ENCODE measurements at regions not wholly inside any gene's neighbourhood (a gene's known extent, or its start where the extent isn't known, plus 50 kb on each side); places are given as distances from the start of the nearest gene placed in this dataset.

GRCh38 chr2:121955426-121955825 is 200.0 kb downstream of the TSN start:
- no peak for TF ChIP-seq POLR2A (IDR thresholded peaks at IDR 0.05; ENCODE audit: extremely low read depth, insufficient read length)
- TF ChIP-seq CTCF (IDR thresholded peaks at IDR 0.05; ENCODE audit: low read depth, low read length) = no peak
- no peak for TF ChIP-seq MAX (IDR thresholded peaks at IDR 0.05; ENCODE audit: low read depth, low read length)
- no peak for TF ChIP-seq MYC (IDR thresholded peaks at IDR 0.05; ENCODE audit: low read depth, low read length)
